HepG2 (cell line): ENCODE measurements at regions not wholly inside any gene's neighbourhood (a gene's known extent, or its start where the extent isn't known, plus 50 kb on each side); places are given as distances from the start of the nearest gene placed in this dataset.

Experiments used
- ATAC-seq: fragments of 200-7000 bp; cut with Tn5 transposase; 3 replicates; pipeline ENCODE4 v1.9.1; 2020; ENCODE audit warnings: mild to moderate bottlenecking, moderate library complexity
- BruUV-seq: library from RNA; stranded (reverse); fragments of 400-500 nt; replicated peaks from 2 replicates; lab custom pipeline; 2021; lab: Mats Ljungman, UMichigan
- CTCF ChIA-PET: fragments of 300-600 bp; formaldehyde crosslinking; extraction: SDS; loops from one replicate; lab custom pipeline; 2021; ENCODE audit warnings: low total read pairs, inconsistent platforms, low intra/inter-chr PET ratio; lab: Yijun Ruan, JAX
- POLR2A ChIA-PET: fragments of 350-600 bp; sonication (Branson Sonifier 250); formaldehyde crosslinking; loops from one replicate; lab custom pipeline; 2020; ENCODE audit warnings: antibody characterized with exemption, inconsistent platforms; lab: Yijun Ruan, JAX
- DNase-seq: peaks from one replicate; pipeline ENCODE4 v3.0.0-alpha.2; 2015; ENCODE audit warnings: low spot score
- FAIRE-seq: peaks from 3 replicates; lab custom pipeline; 2011; peaks lifted over from hg19 to GRCh38; lab: Jason Lieb, UNC
- H2AFZ ChIP-seq: one replicate; pipeline ENCODE4 v1.6.1; 2011; ENCODE audit warnings: low read length, inconsistent platforms
- H3K27ac ChIP-seq: fragments of 300-600 bp; 3 replicates; pipeline ENCODE4 v1.8.0; 2011; ENCODE audit warnings: mixed run types, mild to moderate bottlenecking, mixed read lengths, low read length, inconsistent platforms; ENCODE audit not compliant: insufficient read depth; ENCODE audit errors: extremely low read length
- H3K27me3 ChIP-seq, 2 experiments: fragments of 200-600 bp in 1 of 2; 2 replicates in 1 of 2; 3 replicates in 1 of 2; pipeline versions ENCODE4 v1.6.0 to v1.8.0; 2011; ENCODE audit warnings: low read length in 2 of 2, mild to moderate bottlenecking in 2 of 2, moderate library complexity in 2 of 2, inconsistent platforms in 1 of 2; ENCODE audit not compliant: insufficient read depth in 2 of 2, control insufficient read depth in 1 of 2
- H3K36me3 ChIP-seq, 2 experiments: fragments of 200-600 bp in 1 of 2; replicated peaks in 1 of 2; 2 replicates in 1 of 2; 3 replicates in 1 of 2; pipeline versions ENCODE4 v1.5.1 to v1.8.0; 2011; ENCODE audit warnings: low read length in 2 of 2, inconsistent platforms in 1 of 2; ENCODE audit not compliant: insufficient read depth in 2 of 2, control insufficient read depth in 1 of 2
- H3K4me1 ChIP-seq: 2 replicates; pipeline ENCODE4 v1.5.1; 2012; ENCODE audit warnings: low read length, inconsistent platforms; ENCODE audit not compliant: insufficient read depth
- H3K4me2 ChIP-seq: 2 replicates; pipeline ENCODE4 v1.6.0; 2011; ENCODE audit warnings: low read depth, low read length, inconsistent platforms
- H3K4me3 ChIP-seq, 3 experiments: fragments of 200-600 bp in 1 of 3; sonication (generic), shearing (Covaris generic) in 1 of 3; replicated peaks in 1 of 3; 2 replicates each; pipeline ENCODE4 v1.5.1; 2011 to 2016; ENCODE audit warnings: low read length in 3 of 3, inconsistent platforms in 2 of 3, low read depth in 2 of 3, mild to moderate bottlenecking in 2 of 3, control low read depth in 1 of 3, mixed read lengths in 1 of 3; ENCODE audit not compliant: insufficient read depth in 1 of 3
- H3K79me2 ChIP-seq: one replicate; pipeline ENCODE4 v1.6.1; 2011; ENCODE audit warnings: low read length, inconsistent platforms; ENCODE audit not compliant: insufficient read depth
- H3K9ac ChIP-seq: 2 replicates; pipeline ENCODE4 v1.6.0; 2011; ENCODE audit warnings: mild to moderate bottlenecking, low read depth, low read length, inconsistent platforms; ENCODE audit not compliant: insufficient read depth
- H3K9me3 ChIP-seq: 2 replicates; pipeline ENCODE4 v1.5.1; 2012; ENCODE audit warnings: mild to moderate bottlenecking, low read length
- H4K20me1 ChIP-seq: 2 replicates; pipeline ENCODE4 v1.6.0; 2011; ENCODE audit warnings: inconsistent platforms, mild to moderate bottlenecking, low read length, moderate library complexity; ENCODE audit not compliant: insufficient read depth
- GATA4 ChIP-seq: sonication (generic); IDR thresholded peaks from 2 replicates; pipeline ENCODE4 v1.6.1; 2016; ENCODE audit warnings: antibody characterized with exemption, low read depth, borderline replicate concordance
- HOXA9 ChIP-seq: sonication (generic); formaldehyde crosslinking; IDR thresholded peaks from 2 replicates; pipeline ENCODE4 v1.8.1; 2022; ENCODE audit warnings: missing genetic modification reagents, mild to moderate bottlenecking, moderate library complexity, borderline replicate concordance
- JARID2 ChIP-seq: sonication (generic); formaldehyde crosslinking; IDR thresholded peaks from 2 replicates; pipeline ENCODE4 v1.8.1; 2023; ENCODE audit warnings: missing genetic modification reagents, inconsistent platforms; ENCODE audit not compliant: insufficient replicate concordance
- KDM2A ChIP-seq: sonication (generic); formaldehyde crosslinking; IDR thresholded peaks from 2 replicates; pipeline ENCODE4 v1.4.0; 2020; ENCODE audit warnings: low read depth, missing genetic modification reagents, borderline replicate concordance
- ZNF766 ChIP-seq: sonication (generic); formaldehyde crosslinking; IDR thresholded peaks from 2 replicates; pipeline ENCODE4 v1.5.0; 2020; ENCODE audit warnings: missing genetic modification reagents, borderline replicate concordance
- ZSCAN29 ChIP-seq: sonication (generic); formaldehyde crosslinking; conservative IDR thresholded peaks from 2 replicates; pipeline ENCODE4 v1.4.0; 2020; ENCODE audit warnings: mild to moderate bottlenecking, missing genetic modification reagents
- WGBS: methylation state at CpG from one replicate; pipeline ENCODE4 v1.1.6; 2017; ENCODE audit warnings: low lambda C conversion rate; 5-methylcytosine and 5-hydroxymethylcytosine counted together
- in situ Hi-C: cut with HindIII; loops from 2 replicates; pipeline ENCODE4 v1.10.0; 2017; ENCODE audit warnings: low pct_unique_long_range_greater_than_20kb; ENCODE audit not compliant: extremely low pct_ligation_motif_present
- intact Hi-C: fragments of 100-400 bp; cut with micrococcal nuclease; formaldehyde crosslinking; loops from one replicate; pipeline ENCODE4 v1.10.0; 2022; ENCODE audit not compliant: unreplicated experiment
- TF ChIP-seq, protein P1 (sequence below): sonication (generic); formaldehyde crosslinking; conservative IDR thresholded peaks from 2 replicates; pipeline ENCODE4 v1.4.0; 2020; ENCODE audit warnings: missing genetic modification reagents
- TF ChIP-seq, protein P2 (sequence below): sonication (generic); formaldehyde crosslinking; IDR thresholded peaks from 2 replicates; pipeline ENCODE4 v1.4.0; 2020; ENCODE audit warnings: mild to moderate bottlenecking, missing genetic modification reagents
- TF ChIP-seq, protein P3 (sequence below): sonication (generic); formaldehyde crosslinking; IDR thresholded peaks from 2 replicates; pipeline ENCODE4 v1.4.0; 2020; ENCODE audit warnings: missing genetic modification reagents
- TF ChIP-seq, protein P4 (sequence below): sonication (generic); formaldehyde crosslinking; IDR thresholded peaks from 2 replicates; pipeline ENCODE4 v1.9.0; 2021; ENCODE audit warnings: missing genetic modification reagents, mild to moderate bottlenecking, borderline replicate concordance

DNA sequence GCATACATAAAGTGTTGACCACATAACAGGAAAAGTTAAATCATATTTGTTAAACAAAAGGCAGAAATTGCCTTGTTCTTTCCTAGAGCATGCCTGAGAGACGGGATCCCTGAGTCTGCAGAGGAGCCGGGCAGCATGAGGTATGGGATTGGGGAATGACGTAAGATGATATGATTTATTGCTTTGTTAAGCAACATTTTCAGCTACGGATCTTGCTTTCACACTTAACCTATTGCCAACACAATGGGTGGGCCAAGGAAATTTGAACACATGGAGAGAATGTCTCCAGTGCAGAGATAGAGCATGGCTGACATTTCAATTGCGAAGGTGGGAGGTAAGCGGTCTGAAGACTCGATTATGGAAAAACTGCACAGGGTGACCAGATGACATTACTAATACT, 76.7 kb downstream of the EMX2 start:
- Histone ChIP-seq H3K9ac (no peak overlapping the region), H3K27me3 (peaks cover 0 to 40% of the 10 kb centered on the region in 2 experiments; a peak in 4 of 5 replicates), H3K9me3 (no peaks in the 10 kb centered on the region), H4K20me1 (no peaks in the 10 kb centered on the region), H3K4me3 (no peak overlapping the region), H3K27ac (no peak overlapping the region), H3K4me1 (no peaks in the 10 kb centered on the region), H3K79me2 (no peaks in the 10 kb centered on the region), H3K4me2 (no peak overlapping the region), H3K36me3 (no peaks in the 10 kb centered on the region), H2AFZ (no peak overlapping the region)
- in situ Hi-C loops (no loop called here), intact Hi-C loops (no loop called here)
- TF ChIP-seq, protein P1, sequence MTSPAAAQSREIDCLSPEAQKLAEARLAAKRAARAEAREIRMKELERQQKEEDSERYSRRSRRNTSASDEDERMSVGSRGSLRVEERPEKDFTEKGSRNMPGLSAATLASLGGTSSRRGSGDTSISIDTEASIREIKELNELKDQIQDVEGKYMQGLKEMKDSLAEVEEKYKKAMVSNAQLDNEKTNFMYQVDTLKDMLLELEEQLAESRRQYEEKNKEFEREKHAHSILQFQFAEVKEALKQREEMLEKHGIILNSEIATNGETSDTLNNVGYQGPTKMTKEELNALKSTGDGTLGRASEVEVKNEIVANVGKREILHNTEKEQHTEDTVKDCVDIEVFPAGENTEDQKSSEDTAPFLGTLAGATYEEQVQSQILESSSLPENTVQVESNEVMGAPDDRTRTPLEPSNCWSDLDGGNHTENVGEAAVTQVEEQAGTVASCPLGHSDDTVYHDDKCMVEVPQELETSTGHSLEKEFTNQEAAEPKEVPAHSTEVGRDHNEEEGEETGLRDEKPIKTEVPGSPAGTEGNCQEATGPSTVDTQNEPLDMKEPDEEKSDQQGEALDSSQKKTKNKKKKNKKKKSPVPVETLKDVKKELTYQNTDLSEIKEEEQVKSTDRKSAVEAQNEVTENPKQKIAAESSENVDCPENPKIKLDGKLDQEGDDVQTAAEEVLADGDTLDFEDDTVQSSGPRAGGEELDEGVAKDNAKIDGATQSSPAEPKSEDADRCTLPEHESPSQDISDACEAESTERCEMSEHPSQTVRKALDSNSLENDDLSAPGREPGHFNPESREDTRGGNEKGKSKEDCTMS: no peak
- no peak for TF ChIP-seq KDM2A (CRISPR knock-in tag)
- no peak for TF ChIP-seq ZSCAN29
- TF ChIP-seq, protein P2, sequence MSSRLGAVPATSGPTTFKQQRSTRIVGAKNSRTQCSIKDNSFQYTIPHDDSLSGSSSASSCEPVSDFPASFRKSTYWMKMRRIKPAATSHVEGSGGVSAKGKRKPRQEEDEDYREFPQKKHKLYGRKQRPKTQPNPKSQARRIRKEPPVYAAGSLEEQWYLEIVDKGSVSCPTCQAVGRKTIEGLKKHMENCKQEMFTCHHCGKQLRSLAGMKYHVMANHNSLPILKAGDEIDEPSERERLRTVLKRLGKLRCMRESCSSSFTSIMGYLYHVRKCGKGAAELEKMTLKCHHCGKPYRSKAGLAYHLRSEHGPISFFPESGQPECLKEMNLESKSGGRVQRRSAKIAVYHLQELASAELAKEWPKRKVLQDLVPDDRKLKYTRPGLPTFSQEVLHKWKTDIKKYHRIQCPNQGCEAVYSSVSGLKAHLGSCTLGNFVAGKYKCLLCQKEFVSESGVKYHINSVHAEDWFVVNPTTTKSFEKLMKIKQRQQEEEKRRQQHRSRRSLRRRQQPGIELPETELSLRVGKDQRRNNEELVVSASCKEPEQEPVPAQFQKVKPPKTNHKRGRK (CRISPR knock-in tag): no peak
- no peak for TF ChIP-seq HOXA9 (CRISPR knock-in tag)
- no peak for TF ChIP-seq ZNF766
- TF ChIP-seq GATA4: no peak
- TF ChIP-seq, protein P3, sequence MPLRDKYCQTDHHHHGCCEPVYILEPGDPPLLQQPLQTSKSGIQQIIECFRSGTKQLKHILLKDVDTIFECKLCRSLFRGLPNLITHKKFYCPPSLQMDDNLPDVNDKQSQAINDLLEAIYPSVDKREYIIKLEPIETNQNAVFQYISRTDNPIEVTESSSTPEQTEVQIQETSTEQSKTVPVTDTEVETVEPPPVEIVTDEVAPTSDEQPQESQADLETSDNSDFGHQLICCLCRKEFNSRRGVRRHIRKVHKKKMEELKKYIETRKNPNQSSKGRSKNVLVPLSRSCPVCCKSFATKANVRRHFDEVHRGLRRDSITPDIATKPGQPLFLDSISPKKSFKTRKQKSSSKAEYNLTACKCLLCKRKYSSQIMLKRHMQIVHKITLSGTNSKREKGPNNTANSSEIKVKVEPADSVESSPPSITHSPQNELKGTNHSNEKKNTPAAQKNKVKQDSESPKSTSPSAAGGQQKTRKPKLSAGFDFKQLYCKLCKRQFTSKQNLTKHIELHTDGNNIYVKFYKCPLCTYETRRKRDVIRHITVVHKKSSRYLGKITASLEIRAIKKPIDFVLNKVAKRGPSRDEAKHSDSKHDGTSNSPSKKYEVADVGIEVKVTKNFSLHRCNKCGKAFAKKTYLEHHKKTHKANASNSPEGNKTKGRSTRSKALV: no peak
- no peak for TF ChIP-seq JARID2 (CRISPR knock-in tag)
- TF ChIP-seq, protein P4, sequence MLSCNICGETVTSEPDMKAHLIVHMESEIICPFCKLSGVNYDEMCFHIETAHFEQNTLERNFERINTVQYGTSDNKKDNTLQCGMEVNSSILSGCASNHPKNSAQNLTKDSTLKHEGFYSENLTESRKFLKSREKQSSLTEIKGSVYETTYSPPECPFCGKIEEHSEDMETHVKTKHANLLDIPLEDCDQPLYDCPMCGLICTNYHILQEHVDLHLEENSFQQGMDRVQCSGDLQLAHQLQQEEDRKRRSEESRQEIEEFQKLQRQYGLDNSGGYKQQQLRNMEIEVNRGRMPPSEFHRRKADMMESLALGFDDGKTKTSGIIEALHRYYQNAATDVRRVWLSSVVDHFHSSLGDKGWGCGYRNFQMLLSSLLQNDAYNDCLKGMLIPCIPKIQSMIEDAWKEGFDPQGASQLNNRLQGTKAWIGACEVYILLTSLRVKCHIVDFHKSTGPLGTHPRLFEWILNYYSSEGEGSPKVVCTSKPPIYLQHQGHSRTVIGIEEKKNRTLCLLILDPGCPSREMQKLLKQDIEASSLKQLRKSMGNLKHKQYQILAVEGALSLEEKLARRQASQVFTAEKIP (CRISPR knock-in tag): no peak
- CTCF ChIA-PET: no interaction called here
- DNase-seq (no peak), FAIRE-seq (no peak), ATAC-seq (no peak)
- no TSS peak for BruUV-seq
- WGBS: 36% methylated on average over 7 of the region's 7 CpGs
- POLR2A ChIA-PET: no interaction called here
